SH-SY5Y (cell line): ENCODE measurements at regions not wholly inside any gene's neighbourhood (a gene's known extent, or its start where the extent isn't known, plus 50 kb on each side); places are given as distances from the start of the nearest gene placed in this dataset.

Source experiments
- GATA2 ChIP-seq: IDR thresholded peaks from 2 replicates; pipeline ENCODE4 v1.6.1; 2011; ENCODE audit warnings: mild to moderate bottlenecking, low read depth, low read length
- GATA3 ChIP-seq: IDR thresholded peaks from 2 replicates; pipeline ENCODE4 v1.6.1; 2011; ENCODE audit warnings: low read depth, mild to moderate bottlenecking, low read length, moderate library complexity

DNA sequence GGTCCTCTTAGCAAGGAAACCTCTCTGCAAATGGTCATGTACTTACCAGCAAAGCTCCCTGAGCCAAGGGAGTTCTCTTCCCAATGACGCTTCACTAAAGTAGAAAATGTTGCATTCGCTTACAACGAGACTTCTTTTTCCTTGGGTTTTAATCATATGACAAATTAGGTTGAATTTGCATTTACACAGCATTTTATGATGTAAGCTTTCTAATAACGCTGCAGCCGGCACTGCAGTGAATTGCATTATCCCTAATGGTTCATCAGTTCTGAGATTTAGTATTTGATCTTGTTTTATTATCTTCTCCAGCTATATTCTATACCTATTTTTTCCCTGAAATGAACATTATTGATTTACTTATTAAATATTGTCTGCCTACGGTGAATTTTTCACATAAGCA, 339.3 kb upstream of the PFKP start:
- TF ChIP-seq GATA3 (no peak), GATA2 (no peak)

- no peak for TF ChIP-seq GATA3
- no peak for TF ChIP-seq GATA2
Observed at GRCh38 chr10:2716596-2716995, 350.8 kb upstream of the PFKP start.

GRCh38 chr10:2714597-2714996, 352.8 kb upstream of the PFKP start:
- TF ChIP-seq GATA2 = no peak
- TF ChIP-seq GATA3 = no peak

- TF ChIP-seq GATA3 (no peak), GATA2 (no peak)
Observed at GRCh38 chr10:2703953-2704352, 363.4 kb upstream of the PFKP start.

GRCh38 chr10:2701802-2702201, 365.5 kb upstream of the PFKP start:
- TF ChIP-seq GATA3 = no peak
- no peak for TF ChIP-seq GATA2

DNA sequence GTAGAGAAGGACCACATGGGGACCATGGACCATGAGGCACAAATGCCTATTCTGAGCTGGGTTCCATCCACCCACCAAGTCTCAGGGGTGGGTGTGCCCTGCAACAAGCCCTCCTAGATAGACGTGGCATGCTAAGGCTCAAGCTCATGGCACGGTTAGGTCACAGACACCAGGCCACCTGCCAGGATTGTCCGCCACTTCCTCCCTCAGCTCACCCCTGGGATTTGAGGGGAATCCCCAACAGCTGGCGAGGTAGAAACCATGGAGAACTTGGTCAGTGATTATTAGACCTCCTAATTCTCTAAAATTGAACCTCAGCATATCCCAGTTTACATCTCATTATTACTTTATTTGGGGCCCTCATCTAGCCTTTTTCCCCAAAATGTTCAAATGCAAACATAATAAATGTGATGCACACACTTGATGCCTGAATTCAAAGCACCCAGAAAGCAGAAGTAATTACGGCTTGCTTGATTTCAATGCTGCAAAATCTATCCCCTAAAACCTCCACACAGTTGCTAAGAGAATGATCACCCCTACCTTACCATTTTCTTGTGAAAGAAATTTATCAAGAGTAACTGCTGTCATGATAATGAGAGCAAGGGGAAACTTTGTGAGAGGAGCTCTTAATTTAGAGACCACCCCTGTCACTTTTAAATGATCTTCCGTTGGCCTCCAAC, 366.6 kb upstream of the PFKP start:
- no peak for TF ChIP-seq GATA3
- no peak for TF ChIP-seq GATA2

GRCh38 chr10:2688958-2689357, 378.4 kb upstream of the PFKP start:
- no peak for TF ChIP-seq GATA3
- TF ChIP-seq GATA2 = no peak

DNA sequence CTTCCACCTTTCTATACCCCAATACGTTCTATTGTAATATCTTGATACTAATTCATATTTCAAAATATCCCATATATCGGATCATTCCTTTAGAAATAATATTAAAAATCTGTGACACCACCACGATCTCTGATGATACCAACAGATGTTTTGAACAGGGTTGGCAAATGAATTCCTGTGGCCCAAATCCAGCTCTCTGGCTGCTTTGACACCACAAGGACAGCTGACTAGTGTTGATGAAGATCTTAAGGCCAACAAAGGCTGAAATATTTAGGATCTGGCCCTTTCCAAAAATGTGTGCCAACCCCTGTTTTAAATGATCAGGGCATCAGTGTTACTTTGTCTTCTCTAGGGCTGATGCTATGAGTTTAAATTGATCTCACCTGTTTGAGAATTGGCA, 380.7 kb upstream of the PFKP start:
- TF ChIP-seq GATA3 (no peak), GATA2 (no peak)

GRCh38 chr10:2682491-2682890, 384.9 kb upstream of the PFKP start:
- no peak for TF ChIP-seq GATA2
- no peak for TF ChIP-seq GATA3

DNA sequence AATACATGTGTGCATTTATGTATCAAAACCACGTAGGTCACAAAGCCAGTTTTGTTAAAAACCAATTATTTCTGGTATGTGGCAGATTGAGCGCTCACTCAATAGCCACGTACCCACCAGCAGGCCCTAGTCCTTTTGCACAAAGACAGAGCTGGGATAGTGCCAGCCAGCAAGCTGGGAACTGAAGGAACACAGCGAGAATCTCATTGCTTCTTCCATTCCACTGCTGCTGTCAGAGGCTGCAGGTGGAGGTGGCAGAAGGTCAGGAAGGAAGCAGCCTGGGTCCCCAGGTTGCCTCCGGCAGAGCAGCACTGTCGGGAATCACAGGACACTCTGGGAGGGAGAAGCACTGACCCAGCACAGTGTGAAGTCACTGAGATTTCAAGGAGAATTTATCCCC, 385.5 kb upstream of the PFKP start:
- TF ChIP-seq GATA2 = no peak
- TF ChIP-seq GATA3 = no peak

DNA sequence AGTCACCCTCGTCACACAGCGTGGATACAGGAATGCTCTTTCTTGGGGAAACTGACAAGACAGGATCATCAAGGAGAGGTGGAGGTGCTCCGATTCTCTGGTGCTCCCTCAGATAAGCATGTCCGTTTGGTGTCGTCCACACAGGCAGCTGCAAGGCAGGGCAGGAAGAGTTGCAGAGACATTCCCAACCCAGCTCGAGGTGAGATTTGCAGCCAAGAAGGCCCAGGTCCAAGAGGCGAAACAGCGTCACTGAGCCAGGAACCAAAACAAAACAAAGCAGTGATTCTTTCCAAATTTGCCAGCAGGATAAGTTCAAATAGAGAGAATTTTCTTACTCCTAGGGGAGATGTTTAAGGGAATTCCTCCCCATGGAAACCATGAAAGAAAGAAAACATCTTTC, 386.5 kb upstream of the PFKP start:
- TF ChIP-seq GATA3 (no peak), GATA2 (no peak)

DNA sequence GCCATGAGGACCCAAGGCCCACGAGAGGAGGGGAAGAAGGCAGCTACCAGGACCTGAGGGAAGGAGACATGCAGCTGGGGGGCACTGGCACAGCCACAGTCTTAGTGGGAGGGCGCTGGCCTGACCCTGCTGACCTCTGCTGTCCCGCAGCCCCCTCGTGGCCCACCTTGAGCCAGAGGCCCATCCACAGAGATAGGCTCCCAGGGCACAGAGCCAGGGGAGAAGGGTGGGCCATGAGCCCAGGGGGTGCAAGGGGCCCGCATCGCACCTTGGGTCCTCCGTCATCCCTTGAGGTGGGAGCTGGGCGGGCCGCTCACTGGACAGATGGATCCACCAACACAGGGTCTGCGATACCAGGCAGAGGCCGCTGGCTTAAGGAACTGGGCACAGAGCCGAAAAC, 387.7 kb upstream of the PFKP start:
- TF ChIP-seq GATA2 (no peak), GATA3 (no peak)

GRCh38 chr10:2676455-2676854, 390.9 kb upstream of the PFKP start:
- TF ChIP-seq GATA3 = no peak
- TF ChIP-seq GATA2 = no peak

GRCh38 chr10:2674451-2674850, 392.9 kb upstream of the PFKP start:
- no peak for TF ChIP-seq GATA3
- no peak for TF ChIP-seq GATA2

DNA sequence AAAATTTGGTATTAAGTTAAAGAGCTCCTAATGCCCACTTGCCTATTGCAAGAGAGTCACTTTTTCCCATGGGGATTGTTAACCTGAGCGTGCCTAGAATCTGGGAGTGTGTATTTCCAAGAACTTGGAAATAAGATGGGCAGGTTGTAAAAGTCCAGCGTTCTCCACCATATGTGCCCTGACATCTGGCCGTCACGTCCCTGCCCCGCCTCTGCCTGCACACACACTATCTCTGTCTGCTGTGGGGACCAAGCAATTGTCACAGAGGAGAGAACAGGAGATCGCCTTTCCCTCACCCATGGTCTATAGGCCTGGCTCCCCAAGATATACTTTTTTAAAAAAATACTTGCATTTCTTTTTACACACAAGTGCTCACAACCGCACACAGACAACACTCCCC, 396.5 kb upstream of the PFKP start:
- no peak for TF ChIP-seq GATA3
- no peak for TF ChIP-seq GATA2

DNA sequence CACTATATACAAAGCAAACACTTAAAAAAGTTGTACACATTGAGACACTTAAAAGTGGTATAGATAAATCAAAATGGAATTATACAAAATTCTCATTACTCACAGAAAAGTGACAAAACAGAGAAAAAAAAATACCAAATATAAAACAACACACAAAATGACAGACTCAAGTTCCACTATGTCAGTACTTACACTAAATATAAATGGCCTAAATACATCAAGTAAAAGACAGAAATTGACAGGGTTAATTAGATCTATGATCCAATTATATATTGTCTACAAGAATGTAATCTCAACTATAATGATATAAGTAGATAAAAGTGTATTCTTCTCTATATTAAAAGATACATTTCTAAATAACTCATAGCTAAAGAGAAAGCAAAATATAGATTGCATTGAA, 401.6 kb upstream of the PFKP start:
- no peak for TF ChIP-seq GATA2
- TF ChIP-seq GATA3 = no peak

GRCh38 chr10:2660276-2660675, 407.1 kb upstream of the PFKP start:
- TF ChIP-seq GATA3 = no peak
- TF ChIP-seq GATA2 = no peak
